KBM-7 (cell line): ENCODE measurements at regions not wholly inside any gene's neighbourhood (a gene's known extent, or its start where the extent isn't known, plus 50 kb on each side); places are given as distances from the start of the nearest gene placed in this dataset.

Experiments
- DNase-seq: peaks from one replicate; pipeline ENCODE4 v3.0.0-alpha.2; 2015
- in situ Hi-C: fragments of 300-500 bp; cut with MboI; formaldehyde crosslinking; loops from 2 replicates; pipeline ENCODE4 v1.14.3; 2020; ENCODE audit warnings: low sequenced_read_pairs, low pct_unique_long_range_greater_than_20kb, mixed read lengths

DNA sequence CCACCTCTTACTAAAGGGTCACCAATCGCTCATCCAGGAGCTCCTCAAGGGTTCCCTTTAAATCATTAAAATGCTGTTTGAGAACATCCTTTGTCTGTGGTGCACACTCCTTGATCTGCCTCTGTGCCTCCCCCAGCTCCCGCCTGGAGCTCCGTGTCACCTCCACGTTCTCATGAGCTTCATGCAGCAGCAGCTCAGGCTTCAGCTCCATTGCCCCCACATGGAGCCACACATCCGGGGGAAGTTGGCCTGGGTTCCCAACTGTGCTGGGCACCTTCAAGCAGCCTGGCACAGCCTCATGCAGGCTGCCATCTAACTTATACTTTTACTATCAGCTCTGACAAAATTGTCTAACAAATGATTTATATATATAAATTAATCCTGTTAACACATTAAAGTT, 585.8 kb upstream of the FAM174A start:
- in situ Hi-C loops = no loop called here
- DNase-seq = no peak

DNA sequence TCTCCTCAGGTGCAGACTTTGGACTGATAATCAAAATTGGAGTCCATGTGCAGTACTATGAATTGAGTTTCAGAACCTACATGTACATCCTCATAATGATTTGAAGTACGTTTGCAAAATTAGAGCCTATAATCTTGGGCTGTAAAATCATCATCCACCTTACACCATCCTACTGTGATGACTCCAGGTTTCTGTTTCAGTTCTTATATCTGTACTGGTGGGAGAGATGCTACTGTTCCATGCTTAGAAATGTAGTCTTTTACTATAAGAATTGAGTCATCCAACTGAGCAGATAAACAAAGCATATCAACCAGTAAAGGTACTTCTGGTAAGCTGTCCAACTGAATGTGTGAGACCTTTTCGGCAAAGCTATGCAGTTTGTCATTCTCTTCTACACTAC, 586.3 kb upstream of the FAM174A start:
- DNase-seq = no peak
- in situ Hi-C loops = no loop called here

DNA sequence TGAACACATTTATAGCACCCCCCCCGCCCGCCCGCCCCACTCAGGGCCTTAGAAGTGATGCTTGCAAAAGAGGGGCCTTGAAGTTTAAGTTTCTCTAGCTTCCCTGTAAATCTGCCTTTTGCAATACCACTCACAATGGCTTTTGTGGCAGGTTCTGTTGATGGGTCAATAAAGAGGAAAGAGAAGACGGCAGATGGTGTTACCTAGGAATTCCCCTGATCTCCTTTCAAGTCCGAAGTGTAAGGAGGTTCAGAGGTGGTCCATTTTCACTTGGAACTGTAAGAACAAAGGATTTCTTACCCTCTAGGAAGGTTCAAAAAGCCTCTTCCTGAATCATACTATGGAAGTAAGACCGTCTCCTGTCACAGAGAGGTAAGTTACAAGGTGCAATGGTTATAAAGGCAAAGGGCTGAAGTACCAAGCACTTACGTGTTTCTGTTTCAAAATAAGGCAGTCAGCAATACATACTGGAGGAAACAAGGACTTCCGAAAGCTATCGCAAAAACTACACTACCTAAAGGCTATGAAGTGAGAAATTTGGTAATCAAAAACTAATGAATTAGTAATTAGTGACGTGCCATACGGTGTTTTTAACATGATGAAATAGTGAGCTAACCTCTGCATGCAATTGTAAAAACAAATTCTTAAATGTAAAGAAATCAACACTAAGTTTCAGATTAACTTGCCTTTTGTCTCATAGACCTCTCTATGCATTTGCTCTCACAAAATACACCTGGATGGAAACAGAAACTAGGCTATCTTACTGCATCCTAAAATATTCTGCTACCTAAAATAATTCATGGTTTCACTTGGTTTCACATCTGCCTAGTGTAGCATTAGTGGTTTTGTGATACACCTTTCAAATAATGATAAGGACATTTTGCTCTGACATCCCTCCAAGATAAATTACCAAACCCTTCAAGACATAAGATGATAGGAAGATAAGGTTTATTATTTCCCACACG, 589.4 kb upstream of the FAM174A start:
- DNase-seq = no peak
- in situ Hi-C loops = no loop called here

DNA sequence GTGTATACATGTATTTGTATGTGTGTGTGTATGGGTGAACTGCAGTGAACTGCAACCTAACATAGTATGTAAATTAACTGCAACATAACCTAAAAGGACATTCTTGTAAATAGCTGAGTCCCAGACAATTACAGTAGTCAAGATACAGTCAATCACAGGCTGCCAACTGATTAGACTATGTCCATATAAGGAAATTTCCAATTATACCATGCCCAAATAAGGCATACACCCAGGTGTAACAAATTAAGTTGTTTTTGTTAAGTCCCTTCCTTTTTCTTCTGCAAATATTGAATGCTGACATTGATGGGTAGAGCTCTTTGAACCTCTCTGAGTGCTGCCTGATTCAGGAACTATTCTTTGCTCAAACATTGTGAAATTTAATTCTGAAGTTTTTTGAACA, 594.6 kb upstream of the FAM174A start:
- in situ Hi-C loops = no loop called here
- no peak for DNase-seq

DNA sequence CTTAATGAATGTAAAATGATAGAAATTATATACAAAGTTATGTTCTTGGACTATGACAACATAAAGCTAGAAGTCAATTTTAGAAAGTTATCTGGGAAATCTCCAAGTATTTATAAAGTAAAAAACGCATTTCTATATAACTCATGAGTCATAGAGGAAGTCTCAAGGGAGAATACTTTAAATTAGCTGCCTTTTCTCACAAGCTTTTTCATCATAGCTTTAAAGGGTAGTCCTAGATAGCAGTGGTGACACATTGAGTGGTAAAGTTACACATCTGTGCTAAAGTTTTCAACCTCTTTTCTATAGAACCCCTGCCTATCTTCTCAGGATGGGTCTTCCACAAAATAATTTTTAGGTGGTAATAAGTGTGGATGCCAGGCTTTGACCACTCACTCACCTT, 598.3 kb upstream of the FAM174A start:
- in situ Hi-C loops = no loop called here
- no peak for DNase-seq

DNA sequence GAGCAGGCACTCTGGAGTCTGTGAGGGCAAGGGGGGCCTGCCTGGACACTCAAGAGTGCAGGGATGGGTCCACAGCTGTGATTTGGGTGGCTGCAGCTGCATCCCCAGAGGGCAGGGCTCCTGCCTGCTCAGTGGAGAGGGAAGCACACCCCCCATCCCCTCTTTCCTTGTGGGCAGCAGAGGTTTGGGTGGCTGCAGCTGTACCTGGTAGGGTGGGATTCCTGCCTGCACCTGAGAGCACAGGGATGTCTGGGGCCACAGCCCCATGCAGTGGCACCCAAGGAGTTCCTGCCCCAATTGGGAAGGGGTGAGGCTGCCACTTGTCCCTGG, 605.4 kb upstream of the FAM174A start:
- DNase-seq = no peak
- in situ Hi-C loops = no loop called here

DNA sequence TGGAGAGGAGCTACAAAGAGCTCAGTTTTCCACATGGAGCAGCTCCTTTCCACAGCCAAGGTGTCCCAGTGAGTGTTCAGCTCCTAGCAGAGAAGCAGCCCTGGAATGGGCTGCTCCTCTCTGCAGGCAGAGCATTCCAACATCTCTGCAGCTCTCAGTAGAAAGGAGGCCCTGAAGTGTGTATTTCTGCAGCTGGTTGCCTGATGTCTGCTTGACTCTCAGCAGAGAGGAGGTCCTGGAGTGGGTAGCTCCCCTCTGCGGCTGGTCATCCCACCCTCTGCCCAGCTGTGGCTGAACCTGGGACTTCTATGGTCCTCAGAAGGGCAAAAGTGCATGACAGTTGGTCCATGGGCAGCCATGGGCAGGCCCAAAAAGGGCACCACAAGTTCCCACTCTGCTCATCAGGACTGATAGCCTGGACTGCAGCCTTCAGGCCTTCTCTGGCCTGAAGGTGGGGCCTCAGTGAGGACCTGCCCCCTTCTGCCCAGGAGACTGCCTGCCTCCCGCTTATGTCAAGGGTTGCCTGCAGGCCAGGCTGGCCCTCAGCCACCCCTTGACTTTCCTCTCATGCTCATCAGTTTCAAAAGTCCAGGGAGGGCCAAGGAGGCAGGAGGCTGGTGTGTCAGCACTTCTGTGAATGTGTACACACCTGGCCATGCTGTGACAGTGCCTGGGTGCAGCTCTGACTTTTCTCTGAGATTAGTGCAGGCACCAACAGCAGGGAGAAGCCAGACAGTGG, 605.9 kb upstream of the FAM174A start:
- no peak for DNase-seq
- in situ Hi-C loops = no loop called here

DNA sequence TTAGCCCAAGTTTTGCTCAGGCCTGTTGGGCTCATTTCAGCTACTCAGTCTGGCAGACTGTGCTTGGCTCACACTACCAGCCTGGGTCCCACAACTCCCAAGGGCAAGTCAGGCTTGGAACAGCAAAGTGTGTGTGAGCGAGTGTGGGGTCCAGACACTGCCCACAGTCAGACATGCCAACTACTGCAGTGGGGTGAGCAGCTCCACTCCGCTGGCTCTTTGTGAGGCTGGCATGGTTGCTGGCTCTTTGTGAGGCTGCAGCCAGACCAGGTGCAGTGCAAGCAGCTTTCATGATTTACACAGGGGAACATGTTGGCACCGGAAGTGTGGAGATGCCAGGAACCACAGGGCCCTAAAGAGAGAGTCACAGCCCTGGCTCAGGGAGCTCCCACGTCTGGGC, 606.7 kb upstream of the FAM174A start:
- DNase-seq = no peak
- in situ Hi-C loops = no loop called here

DNA sequence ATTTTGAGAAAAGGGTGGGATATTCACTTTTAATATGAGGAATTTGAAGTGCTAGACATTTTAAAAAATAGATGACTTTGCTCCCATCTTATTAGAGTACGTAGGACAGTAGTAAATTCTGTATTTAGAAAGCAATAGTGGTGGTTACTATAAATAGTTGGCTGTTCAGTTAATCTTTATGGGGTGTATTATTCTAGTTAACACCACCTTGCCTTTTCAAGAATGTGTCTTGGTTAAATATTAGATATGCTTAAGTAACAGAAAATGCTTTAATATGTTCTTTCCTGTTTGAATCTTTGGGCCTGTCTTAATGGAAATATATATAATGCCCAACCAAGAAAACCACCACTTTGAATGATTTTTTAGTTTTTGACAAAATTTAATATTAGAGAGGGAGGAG, 608.7 kb upstream of the FAM174A start:
- in situ Hi-C loops = no loop called here
- DNase-seq = no peak

DNA sequence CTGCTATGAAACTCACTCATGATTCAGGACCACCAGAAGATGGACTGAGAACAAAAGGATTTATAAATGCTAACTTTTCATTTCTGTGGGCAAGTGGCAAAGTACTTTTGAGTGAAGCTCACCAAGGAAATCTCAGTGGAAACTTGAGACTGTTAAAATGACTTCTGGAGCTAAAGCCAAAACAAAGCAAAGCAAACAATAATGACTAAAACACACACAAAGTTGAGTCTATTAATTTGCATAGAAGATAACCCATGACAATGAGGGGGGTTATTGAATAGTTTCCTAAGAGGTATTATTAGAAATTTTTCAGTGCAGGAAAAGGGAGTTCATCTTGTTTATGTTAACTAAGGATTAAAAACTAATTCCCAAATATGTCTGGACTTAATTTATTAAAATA, 612.8 kb upstream of the FAM174A start:
- in situ Hi-C loops = no loop called here

DNA sequence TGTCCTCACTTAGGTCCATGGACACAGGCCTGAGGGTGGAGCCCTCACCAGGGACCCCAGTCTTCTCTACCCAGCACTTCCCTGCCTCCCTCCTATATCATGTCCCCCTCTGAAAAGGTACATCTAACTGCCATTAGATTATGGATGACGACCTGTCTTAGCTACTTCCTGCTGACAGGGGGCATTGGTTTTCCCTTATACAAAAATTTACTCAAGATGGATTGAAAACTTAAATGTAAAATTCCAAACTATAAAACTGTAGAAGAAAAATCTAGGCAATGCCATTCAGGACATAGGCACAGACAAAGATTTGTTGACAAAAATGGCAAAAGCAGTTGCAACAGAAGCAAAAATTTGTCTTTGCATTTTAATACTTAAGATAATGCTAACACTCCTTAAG, 623.2 kb upstream of the FAM174A start:
- in situ Hi-C loops = no loop called here
- no peak for DNase-seq

More for the DNA sequence above, 612.8 kb upstream of the FAM174A start:
- DNase-seq = no peak

DNA sequence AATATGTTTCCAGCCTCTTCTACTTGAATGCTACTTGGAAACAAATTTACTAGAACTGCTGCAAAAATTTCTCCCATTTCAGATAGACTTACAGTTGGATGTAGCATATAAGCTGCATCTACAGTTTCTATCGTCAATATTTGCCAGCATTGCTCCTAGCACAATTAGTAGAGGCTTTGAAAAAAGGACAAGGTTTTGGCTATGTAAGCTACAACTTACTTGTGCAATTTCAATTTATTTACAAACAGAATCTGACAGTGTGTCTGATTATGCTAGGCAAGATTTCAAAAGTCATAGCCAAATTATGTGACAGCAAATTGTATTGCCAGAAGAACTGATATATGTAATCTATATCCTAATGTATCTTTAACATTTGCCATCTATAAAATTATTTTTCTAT, 628.4 kb upstream of the FAM174A start:
- DNase-seq = no peak

DNA sequence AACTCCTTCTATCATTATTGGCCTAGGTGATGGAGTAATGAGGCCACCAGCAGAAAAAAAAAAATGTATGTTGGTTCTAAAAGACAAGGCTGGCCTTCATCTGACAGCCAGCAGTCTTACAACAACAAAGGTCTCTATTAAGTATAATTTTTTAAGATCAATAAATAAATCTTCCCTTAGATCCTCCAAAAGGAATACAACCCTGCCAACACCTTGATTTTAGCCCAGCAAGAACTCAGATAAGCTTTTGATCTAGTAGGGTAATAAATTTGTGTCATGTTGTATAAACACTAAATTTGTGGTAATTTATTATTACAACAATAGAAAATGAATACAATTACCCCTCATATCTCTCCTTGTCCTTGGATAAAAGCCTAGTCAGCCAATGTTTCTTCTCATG, 633.2 kb upstream of the FAM174A start:
- in situ Hi-C loops = no loop called here
- no peak for DNase-seq

More for the DNA sequence above, 628.4 kb upstream of the FAM174A start:
- in situ Hi-C loops = no loop called here

DNA sequence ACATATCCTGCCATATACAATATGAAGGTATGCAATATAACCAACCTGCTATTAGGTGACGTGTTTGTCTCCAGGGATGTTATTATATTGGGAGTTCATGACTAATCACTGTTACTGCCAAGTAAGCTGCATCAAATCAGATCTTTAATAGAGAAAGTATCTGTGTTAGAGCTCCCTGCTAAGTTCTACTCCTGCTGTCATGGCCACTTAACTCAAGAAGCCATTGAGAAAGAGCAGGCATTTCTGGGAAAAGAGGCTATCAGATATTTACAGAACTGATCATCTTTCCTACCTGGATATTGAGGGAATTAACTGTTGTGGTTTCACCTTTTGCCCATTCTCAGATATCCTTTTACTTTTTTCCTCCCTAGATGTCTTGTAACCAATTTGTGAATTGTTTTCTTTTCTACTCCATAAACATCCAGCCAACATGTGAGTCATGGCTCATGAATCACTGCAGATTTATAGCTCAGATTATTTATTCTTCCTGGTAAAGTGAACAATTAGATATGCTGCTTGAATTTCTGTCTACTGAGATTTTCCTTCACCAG, 634.8 kb upstream of the FAM174A start:
- in situ Hi-C loops = no loop called here
- no peak for DNase-seq

DNA sequence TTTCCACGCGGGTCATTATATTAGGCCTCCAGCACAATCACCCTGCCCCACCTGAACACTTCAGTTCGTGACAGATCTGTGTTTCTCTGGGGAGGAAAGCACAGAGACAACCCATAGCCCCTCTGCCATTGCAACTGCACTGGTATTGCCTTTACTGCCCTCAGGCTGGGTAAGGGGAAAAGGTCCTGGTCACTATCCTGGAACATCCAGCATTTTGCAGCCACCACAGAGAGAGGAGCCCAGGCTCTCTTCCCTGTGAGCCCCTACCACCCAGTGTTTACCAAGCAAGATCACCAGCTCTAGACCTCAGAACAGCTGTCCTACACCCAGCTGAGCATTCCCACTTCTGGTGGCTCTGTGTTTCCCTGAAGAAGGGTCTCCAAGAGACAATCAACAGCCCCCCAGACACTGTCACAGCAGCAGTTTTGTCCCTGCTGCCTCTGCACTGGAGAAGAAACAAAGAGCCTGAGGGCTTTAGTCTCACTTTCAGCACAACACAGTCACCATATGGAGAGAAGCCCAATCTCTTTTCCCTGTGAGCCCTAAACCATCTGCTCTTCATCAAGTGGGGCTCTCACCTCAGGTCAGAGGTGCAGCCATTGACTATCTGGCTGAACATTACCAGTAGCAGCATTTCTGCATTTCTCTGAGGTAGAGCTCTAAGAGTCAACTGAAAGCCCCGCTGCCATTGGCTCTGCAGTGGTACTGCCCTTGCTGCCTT, 655.2 kb upstream of the FAM174A start:
- in situ Hi-C loops = no loop called here
- DNase-seq = no peak

DNA sequence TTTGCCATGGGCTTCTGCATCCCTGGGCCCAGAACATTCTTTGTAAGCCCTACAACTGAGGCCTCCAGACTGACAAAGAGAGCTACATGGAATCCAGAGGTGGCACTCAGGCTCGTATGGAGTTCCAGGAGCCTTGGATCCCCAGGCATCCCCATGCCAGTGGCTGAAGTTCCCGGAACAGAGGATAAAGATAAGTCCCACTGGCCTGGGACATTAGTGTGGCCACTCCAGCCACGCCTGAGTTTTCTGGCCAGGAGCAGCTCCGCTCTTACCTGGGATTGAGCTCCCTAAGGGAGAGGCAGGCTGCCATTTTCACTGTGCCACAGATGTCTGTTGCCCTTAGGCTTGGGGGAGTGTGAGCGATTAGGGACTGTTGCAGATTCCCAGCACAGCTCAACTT, 656.3 kb upstream of the FAM174A start:
- in situ Hi-C loops = no loop called here
- DNase-seq = no peak

DNA sequence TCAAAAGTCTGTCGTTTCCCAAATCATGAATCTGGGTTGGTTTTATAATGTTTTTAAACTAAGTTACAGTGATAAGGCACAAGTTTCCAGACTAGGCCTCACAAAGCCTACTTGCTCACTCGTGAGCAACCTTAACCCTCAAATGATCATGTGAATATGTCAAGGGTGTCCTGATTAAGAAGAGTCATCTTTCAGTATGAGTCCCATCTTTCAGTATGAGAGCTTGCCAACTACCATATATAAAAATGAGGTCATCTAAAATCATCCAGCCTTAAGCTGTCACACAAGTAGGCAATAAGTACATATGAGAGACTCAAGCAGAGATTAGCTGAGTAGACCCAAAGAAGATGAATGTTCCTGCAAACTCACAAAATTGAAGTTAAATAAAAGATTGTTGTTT, 668.4 kb upstream of the FAM174A start:
- DNase-seq = no peak
- in situ Hi-C loops = no loop called here

DNA sequence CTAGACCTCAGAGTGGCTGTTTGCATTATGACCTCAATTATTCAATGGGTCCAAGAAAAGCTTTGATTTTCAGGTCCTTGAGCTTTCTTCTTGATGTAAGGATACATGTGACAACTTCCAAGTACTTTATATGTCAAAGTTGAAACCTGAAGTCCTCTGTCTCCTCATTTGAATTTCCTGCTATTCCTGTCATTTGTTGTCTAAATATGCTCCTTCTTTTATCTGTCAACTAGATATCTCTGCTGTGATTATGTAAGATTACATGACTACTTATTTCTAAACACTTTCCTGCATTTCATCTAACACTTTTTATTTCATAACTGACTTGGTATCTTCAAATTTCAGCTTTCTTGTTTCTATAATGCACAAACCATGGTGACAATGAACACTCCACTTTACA, 670.0 kb upstream of the FAM174A start:
- no peak for DNase-seq
- in situ Hi-C loops = no loop called here

DNA sequence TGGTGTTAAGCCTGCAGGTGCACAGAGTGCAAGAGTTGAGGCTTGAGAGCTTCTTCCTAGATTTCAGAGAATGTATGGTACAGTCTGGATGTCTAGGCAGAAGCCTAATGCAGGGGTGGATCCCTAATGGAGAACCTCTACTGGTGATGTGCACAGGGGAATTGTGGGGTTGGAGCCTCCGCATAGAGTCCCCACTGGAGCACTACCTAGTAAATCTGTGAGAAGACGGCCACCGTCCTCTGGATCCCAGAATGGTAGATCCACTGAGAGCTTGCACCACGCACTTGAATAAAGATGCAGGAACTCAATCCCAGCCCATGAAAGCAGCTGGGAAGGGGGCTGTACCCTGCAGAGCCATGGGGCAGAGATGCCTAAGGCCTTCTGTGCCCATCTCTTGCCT, 699.4 kb upstream of the FAM174A start:
- in situ Hi-C loops = no loop called here
- no peak for DNase-seq

DNA sequence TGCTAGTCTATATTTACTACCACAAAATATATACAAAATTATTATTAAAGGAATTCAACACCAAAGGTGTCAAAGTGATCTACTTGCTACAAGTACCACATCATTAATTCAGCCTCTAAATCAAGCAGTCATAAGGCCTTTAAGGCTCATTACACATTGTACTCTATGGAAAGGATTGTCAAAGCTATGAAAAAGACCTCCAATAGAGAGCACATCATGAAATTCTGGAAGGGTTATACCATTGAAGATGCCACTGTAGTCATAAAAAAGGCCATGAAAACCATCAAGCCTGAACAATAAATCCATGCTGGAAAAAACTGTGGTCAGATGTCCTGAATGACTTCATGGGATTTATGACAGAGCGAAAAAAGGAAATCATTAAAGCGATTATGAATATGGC, 708.0 kb upstream of the FAM174A start:
- no peak for DNase-seq
- in situ Hi-C loops = no loop called here
